ENCODE measurements at regions not wholly inside any gene's neighbourhood (a gene's known extent, or its start where the extent isn't known, plus 50 kb on each side); places are given as distances from the start of the nearest gene placed in this dataset.

DNA sequence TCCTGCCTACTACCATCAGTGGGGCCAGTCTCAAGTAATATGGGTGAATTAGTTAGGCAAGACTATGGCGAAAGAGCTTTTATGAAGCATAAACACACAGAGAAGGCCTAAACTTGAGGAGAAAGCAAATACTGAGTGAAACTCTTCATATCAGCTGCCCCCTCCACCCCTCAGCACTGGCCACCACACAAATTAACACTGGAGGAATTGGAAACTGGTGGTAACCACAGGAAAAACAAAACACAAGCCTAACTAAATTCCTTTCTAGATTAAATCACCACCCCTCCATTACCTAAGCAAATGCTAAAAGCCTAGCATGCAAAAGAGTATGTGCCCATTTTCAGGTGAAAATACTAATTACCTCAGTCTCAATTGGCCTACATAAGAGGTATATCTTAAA lies 774.7 kb upstream of the NECTIN3 start:
- Histone ChIP-seq H3K4me3 (IDR thresholded peaks at IDR 0.05; ENCODE audit: insufficient read depth, low read depth, low read length) (no peak overlapping the region), H3K4me2 (no peak overlapping the region), H2AFZ (ENCODE audit: low read depth) (no peak overlapping the region), H3K36me3 (ENCODE audit: insufficient read depth) (no peaks in the 10 kb centered on the region), H3K4me1 (ENCODE audit: low read depth, poor library complexity, severe bottlenecking) (no peaks in the 10 kb centered on the region), H3K9ac (no peak overlapping the region), H3K79me2 (ENCODE audit: insufficient read depth, low read depth) (no peaks in the 10 kb centered on the region), H4K20me1 (ENCODE audit: insufficient read depth) (no peaks in the 10 kb centered on the region), H3K27me3 (ENCODE audit: insufficient read depth, low read depth) (no peaks in the 10 kb centered on the region), H3K27ac (no peak overlapping the region)
- TF ChIP-seq, protein P1, sequence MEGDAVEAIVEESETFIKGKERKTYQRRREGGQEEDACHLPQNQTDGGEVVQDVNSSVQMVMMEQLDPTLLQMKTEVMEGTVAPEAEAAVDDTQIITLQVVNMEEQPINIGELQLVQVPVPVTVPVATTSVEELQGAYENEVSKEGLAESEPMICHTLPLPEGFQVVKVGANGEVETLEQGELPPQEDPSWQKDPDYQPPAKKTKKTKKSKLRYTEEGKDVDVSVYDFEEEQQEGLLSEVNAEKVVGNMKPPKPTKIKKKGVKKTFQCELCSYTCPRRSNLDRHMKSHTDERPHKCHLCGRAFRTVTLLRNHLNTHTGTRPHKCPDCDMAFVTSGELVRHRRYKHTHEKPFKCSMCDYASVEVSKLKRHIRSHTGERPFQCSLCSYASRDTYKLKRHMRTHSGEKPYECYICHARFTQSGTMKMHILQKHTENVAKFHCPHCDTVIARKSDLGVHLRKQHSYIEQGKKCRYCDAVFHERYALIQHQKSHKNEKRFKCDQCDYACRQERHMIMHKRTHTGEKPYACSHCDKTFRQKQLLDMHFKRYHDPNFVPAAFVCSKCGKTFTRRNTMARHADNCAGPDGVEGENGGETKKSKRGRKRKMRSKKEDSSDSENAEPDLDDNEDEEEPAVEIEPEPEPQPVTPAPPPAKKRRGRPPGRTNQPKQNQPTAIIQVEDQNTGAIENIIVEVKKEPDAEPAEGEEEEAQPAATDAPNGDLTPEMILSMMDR (conservative IDR thresholded peaks at IDR 0.05; ENCODE audit: low read depth, low read length): no peak

DNA sequence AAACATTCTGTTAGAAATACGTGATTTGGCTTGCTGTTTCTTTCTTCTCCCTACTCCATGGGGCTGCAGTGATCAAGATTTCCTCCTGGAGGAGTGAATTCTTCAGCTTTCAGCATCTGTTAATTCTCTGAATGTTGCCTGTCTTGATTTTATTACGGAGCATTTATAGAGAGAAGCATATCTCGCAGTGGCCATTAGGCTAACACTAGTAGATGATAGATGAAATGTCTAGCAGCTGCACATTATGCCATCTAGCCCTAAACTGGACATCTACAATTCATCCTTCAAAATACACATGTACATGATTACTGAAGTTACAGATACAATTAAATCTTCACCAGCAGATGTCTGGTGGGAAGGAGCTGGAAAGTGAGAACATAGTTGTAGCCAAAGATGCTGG lies 769.8 kb upstream of the NECTIN3 start:
- Histone ChIP-seq H3K79me2 (ENCODE audit: insufficient read depth, low read depth) (no peaks in the 10 kb centered on the region), H4K20me1 (ENCODE audit: insufficient read depth) (no peaks in the 10 kb centered on the region), H3K27ac (no peak overlapping the region), H3K36me3 (ENCODE audit: insufficient read depth) (no peaks in the 10 kb centered on the region), H3K4me3 (IDR thresholded peaks at IDR 0.05; ENCODE audit: insufficient read depth, low read depth, low read length) (no peak overlapping the region), H3K9ac (no peak overlapping the region), H3K4me1 (ENCODE audit: low read depth, poor library complexity, severe bottlenecking) (no peaks in the 10 kb centered on the region), H2AFZ (ENCODE audit: low read depth) (no peak overlapping the region), H3K4me2 (no peak overlapping the region), H3K27me3 (ENCODE audit: insufficient read depth, low read depth) (no peaks in the 10 kb centered on the region)
- TF ChIP-seq, protein P1 (conservative IDR thresholded peaks at IDR 0.05; ENCODE audit: low read depth, low read length): no peak

DNA sequence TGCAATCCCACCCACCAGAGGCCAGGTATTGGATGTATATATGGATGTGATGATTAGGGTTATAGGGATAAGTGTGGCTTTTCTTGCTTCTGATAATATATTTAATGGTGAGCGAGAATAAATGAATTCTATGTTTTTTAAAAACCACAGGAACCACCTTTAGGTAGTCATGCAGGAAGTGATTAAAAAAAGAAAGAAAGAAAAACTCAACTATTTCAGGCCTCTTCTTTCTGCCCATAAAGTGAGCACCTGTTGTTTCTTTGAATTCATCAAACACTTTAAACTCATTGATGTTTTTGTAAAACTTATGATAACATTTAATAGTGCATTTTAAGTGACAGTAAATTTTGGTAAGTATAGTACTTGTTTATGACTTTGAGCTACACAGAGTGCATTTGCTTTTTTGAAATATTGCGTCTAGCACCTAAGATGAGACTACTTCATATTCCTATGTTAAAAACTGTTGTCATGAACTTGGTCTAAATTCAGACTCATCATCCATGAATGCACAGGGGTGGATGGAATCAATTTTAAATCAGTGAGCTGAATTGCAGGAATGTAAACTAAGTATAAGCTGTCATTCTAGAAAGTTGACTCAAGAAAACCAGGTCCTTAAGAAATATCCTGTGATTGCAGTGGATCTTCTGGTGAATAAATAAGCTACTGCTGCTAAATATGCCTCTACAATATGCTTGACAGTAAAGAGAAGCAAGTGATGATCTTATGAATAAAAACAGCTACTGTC lies 764.4 kb upstream of the NECTIN3 start:
- TF ChIP-seq, protein P1 (conservative IDR thresholded peaks at IDR 0.05; ENCODE audit: low read depth, low read length): no peak
- Histone ChIP-seq H4K20me1 (ENCODE audit: insufficient read depth) (no peaks in the 10 kb centered on the region), H3K27me3 (ENCODE audit: insufficient read depth, low read depth) (no peaks in the 10 kb centered on the region), H3K4me1 (ENCODE audit: low read depth, poor library complexity, severe bottlenecking) (no peaks in the 10 kb centered on the region), H3K4me2 (no peak overlapping the region), H3K36me3 (ENCODE audit: insufficient read depth) (no peaks in the 10 kb centered on the region), H3K9ac (no peak overlapping the region), H3K79me2 (ENCODE audit: insufficient read depth, low read depth) (no peaks in the 10 kb centered on the region), H3K4me3 (IDR thresholded peaks at IDR 0.05; ENCODE audit: insufficient read depth, low read depth, low read length) (no peak overlapping the region), H2AFZ (ENCODE audit: low read depth) (no peak overlapping the region), H3K27ac (no peak overlapping the region)

DNA sequence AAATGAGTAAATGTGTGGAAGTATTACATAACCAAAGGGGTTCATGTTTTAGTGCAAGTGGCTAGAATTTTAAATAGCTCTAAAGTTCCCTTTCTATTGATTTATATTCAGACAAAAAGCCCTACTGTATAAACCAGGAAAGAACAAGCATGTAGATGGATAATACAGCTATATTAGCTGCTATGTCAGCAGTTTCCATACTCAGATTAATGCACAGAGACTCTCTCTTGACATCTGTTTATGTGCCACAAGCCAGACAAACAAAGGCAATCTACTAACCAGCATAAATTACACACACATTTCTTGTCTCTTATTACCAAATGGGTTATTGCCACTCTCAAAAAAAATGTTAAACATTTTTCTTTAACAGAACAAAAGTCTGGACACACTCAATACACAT lies 760.1 kb upstream of the NECTIN3 start:
- Histone ChIP-seq H4K20me1 (ENCODE audit: insufficient read depth) (no peaks in the 10 kb centered on the region), H3K27me3 (ENCODE audit: insufficient read depth, low read depth) (no peaks in the 10 kb centered on the region), H3K4me3 (IDR thresholded peaks at IDR 0.05; ENCODE audit: insufficient read depth, low read depth, low read length) (no peak overlapping the region), H3K27ac (no peak overlapping the region), H3K9ac (no peak overlapping the region), H3K4me1 (ENCODE audit: low read depth, poor library complexity, severe bottlenecking) (no peaks in the 10 kb centered on the region), H3K79me2 (ENCODE audit: insufficient read depth, low read depth) (no peaks in the 10 kb centered on the region), H3K4me2 (no peak overlapping the region), H3K36me3 (ENCODE audit: insufficient read depth) (no peaks in the 10 kb centered on the region), H2AFZ (ENCODE audit: low read depth) (no peak overlapping the region)
- TF ChIP-seq, protein P1 (conservative IDR thresholded peaks at IDR 0.05; ENCODE audit: low read depth, low read length): no peak
